ENCODE measurements at regions not wholly inside any gene's neighbourhood (a gene's known extent, or its start where the extent isn't known, plus 50 kb on each side); places are given as distances from the start of the nearest gene placed in this dataset.

DNA sequence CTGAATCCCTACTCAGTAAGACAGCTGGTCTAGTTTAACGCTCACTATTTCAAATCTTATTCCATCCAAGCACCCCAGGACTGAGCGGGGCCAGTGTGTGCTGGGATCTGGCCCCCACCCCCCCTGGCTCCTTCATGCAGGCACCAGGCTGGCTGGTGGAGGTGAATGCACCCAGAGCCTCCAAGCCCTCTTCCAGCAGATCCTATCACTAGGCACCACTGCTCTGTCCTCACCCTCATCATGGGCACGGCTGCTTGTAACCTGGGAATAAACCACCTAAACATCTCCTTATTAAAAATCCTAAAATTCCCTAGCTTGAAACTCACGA lies 194.3 kb downstream of the ARL4C start:
- TF ChIP-seq ZNF274 (IDR thresholded peaks at IDR 0.05; ENCODE audit: low read depth, low read length) = no peak
- no peak for TF ChIP-seq SUZ12 (IDR thresholded peaks at IDR 0.05; ENCODE audit: extremely low read depth, insufficient read depth, insufficient read length)
- no peak for TF ChIP-seq YY1 (IDR thresholded peaks at IDR 0.05; ENCODE audit: insufficient read depth, insufficient read length)

Data from NT2/D1 (cell line).